GM18508 (cell line): ENCODE measurements at regions not wholly inside any gene's neighbourhood (a gene's known extent, or its start where the extent isn't known, plus 50 kb on each side); places are given as distances from the start of the nearest gene placed in this dataset.

Experiments
- ATAC-seq: cut with Tn5 transposase; IDR thresholded peaks from one replicate; pipeline ENCODE4 v1.9.1; 2021; ENCODE audit warnings: moderate number of reproducible peaks; ENCODE audit not compliant: insufficient read depth, unreplicated experiment

GRCh38 chr1:164191191-164191590, 367.8 kb upstream of the PBX1 start:
- ATAC-seq: no peak

- ATAC-seq: no peak
These were observed 348.7 kb upstream of the PBX1 start for GRCh38 chr1:164210211-164210739.

GRCh38 chr1:164223378-164223777, 335.6 kb upstream of the PBX1 start:
- no peak for ATAC-seq

- no peak for ATAC-seq
These were observed 334.0 kb upstream of the PBX1 start for GRCh38 chr1:164225011-164225410.

- no peak for ATAC-seq
These were observed 332.0 kb upstream of the PBX1 start for GRCh38 chr1:164226977-164227376.

GRCh38 chr1:164228928-164229327, 330.1 kb upstream of the PBX1 start:
- ATAC-seq: no peak

- no peak for ATAC-seq
These were observed 325.8 kb upstream of the PBX1 start for GRCh38 chr1:164233149-164233548.

- ATAC-seq: no peak
These were observed 318.9 kb upstream of the PBX1 start for GRCh38 chr1:164240081-164240480.

- ATAC-seq: no peak
These were observed 308.6 kb upstream of the PBX1 start for GRCh38 chr1:164250365-164250764.

GRCh38 chr1:164256456-164256855, 302.5 kb upstream of the PBX1 start:
- ATAC-seq: no peak

GRCh38 chr1:164261691-164262240, 297.2 kb upstream of the PBX1 start:
- ATAC-seq: no peak

- ATAC-seq: no peak
These were observed 295.4 kb upstream of the PBX1 start for GRCh38 chr1:164263540-164263939.

- ATAC-seq: no peak
These were observed 293.8 kb upstream of the PBX1 start for GRCh38 chr1:164265232-164265631.

- no peak for ATAC-seq
These were observed 286.8 kb upstream of the PBX1 start for GRCh38 chr1:164272156-164272555.

GRCh38 chr1:164296172-164296571, 262.8 kb upstream of the PBX1 start:
- no peak for ATAC-seq

- ATAC-seq: no peak
These were observed 250.9 kb upstream of the PBX1 start for GRCh38 chr1:164308101-164308500.

- no peak for ATAC-seq
These were observed 248.8 kb upstream of the PBX1 start for GRCh38 chr1:164310166-164310565.

GRCh38 chr1:164311377-164311776, 247.6 kb upstream of the PBX1 start:
- no peak for ATAC-seq

GRCh38 chr1:164320790-164321731, 237.9 kb upstream of the PBX1 start:
- ATAC-seq: no peak

- ATAC-seq: no peak
These were observed 233.2 kb upstream of the PBX1 start for GRCh38 chr1:164325786-164326185.

- no peak for ATAC-seq
These were observed 225.6 kb upstream of the PBX1 start for GRCh38 chr1:164333387-164333786.

- no peak for ATAC-seq
These were observed 221.6 kb upstream of the PBX1 start for GRCh38 chr1:164337394-164337793.
